SKM-1 treated with dmso at 0.1 percent for 144 hours (cell line): ENCODE measurements at regions not wholly inside any gene's neighbourhood (a gene's known extent, or its start where the extent isn't known, plus 50 kb on each side); places are given as distances from the start of the nearest gene placed in this dataset.
"Not testable (repeated sequence)": the region's sequence is repeated elsewhere in the genome, so short reads cannot be mapped to it uniquely, and the experiment has no call there.

Experiments used
- DNase-seq: peaks from one replicate; lab custom pipeline; 2025; ENCODE audit not compliant: unreplicated experiment; lab: John Stamatoyannopoulos, UW

DNA sequence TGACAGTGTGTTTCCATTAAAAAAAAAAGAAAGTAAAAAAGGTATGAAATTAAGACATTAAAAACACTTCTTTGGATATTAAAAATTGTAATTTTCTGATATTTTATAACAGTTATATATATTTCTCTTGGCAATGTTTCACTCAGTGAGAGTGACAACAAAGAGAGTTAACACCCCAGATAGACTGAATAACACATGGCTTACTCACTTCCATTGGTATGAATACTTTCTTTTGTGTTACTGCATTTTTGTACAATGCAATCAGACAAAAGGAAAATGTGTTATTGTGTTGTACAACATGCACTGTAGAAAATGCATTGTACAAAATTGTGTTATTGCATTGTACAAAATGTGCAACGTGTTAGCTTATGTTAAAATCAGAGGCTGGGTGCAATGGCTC, 676.6 kb upstream of the AMELY start:
- not testable (repeated sequence) for DNase-seq

DNA sequence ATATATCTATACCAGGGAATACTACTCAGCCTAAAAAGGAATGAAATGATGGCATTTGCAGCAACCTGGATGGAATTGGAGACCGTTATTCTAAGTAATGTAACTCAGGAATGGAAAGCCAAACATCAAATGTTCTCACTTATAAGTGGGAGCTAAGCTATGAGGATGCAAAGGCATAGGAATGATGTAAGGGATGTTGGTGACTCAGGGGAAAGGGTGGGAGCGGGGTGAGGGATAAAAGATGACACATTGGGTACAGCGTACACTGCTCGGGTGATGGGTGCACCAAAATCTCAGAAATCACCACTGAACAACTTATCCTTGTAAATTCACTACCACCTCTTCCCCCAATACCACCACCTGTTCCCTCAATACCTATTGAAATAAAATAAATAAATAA, 651.0 kb upstream of the AMELY start:
- DNase-seq, result no peak

DNA sequence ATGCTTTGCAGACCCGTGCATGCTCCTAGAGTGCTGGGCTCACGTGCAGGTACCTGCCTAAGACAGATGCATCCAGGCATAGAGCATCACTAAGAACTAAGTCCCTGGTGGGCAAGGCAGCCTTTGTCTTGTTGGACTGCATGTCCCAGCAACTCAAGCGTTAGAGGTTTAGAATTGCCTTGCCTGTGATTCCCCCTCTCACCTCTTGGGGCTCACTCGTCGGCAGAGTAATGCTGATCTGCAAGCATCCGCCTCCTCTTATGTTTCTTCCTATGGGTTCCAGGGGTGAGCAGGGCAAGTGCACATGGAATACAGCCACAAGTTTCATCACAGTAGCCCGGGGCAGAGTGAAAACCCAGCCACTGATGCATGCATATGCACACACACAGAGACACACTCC, 646.1 kb upstream of the AMELY start:
- DNase-seq, result no peak

DNA sequence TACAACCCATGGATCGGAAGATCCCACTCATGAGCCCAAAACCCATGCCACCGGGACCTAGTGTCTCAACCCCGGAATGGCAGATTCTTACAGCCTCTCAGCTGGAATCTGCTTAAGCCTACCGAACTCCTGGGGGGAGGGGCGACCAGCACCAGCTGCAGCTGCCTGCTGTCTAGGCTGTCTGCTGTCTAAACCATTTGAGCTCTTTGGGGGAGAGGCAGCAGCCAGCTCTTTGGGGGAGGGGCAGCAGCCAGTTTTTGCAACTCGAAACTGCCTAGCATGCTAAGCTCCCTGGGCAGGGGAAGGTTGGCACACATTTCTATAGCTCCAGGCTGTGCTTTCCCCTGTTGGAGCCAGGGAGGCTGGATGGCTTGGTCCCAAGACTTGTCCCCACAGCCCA, 643.5 kb upstream of the AMELY start:
- DNase-seq, result no peak

DNA sequence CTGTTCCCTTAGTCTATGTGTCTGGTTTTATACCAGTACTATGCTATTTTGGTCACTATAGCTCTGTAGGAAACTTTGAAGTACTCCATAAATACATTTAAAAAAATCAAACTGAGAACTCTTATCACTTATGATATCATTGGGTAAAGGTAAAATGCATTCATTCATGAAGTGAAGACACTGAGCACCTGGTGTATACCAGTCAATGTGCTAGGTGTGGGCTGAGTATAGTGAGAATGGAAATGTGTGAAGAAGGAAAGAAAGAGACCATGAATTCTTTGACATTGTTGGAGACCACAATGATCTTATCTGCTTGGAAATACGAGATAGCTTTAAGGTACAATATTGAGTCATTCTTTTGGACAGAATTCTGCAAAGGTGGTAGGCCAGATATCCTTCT, 633.5 kb upstream of the AMELY start:
- no peak for DNase-seq

DNA sequence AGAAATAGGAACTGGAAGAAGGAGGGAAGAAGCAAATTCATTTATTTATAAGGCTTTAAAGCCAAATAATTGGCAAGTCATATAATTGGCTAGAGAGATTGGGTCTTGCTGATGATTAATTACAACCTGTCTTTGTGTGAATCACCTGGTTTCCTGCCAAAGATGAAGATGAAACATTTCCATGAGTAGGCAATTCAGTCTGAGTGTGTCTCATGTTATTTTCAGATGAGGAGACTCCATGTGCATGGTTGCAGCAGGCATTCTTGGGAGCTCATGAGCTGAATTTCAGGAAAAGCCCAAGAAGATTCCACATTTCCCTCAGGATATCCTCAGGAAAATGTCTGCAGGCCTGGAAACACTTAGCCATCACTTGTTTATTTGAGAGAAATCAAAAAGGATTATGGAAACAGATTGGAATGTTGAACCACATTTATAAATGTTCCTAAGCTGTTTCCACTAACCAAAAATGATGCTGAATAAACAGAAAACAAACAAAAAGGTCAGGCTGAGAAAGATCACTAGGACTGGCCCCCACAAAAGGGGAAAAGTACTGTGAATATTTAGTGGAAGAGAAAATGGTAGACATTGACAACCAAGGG, 632.7 kb upstream of the AMELY start:
- DNase-seq, result no peak

DNA sequence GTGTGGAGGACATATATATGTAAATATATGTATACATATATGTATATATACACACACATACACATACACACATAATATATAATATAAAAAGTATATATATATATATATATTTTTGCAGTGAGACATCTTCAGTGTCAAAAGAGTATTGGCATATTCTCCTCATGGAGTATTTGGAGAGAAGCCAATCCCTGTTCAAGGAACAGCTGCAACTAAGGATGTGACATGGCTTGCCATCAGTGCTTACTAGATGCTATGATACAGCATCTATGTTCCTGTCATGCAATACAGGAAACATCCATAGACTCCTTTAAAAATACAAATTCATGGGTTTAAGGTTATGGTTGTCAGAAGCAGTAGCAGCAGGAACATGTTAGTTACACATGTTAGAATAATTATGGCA, 632.0 kb upstream of the AMELY start:
- no peak for DNase-seq

DNA sequence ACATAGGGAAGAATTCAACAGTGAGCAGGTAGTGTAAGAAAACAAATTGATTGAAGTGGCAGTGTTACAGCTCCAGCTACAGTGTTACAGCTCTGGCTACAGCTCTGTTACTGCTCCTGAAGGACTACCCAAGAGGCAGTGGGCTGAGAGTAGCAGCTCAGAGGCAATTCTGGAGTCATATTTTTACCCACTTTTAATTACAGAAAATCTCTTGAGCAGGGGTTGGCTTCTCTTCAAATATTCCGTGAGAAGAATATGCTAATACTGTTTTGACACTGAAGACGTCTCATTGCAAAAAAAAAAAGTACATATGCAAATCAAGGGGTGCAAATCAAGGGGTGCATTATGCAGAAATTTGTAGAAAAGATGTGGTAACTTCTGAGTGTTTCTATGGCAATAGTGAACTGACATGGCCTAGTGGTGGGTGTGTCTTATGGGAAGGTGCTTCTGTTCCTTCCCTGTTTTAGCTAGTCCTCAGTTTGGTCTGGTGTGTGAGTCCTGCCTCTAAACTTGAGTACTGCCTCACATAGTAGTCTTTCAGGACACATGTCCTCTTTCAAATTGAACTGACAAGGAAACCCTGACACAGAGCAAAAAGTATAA, 630.8 kb upstream of the AMELY start:
- DNase-seq, result no peak

DNA sequence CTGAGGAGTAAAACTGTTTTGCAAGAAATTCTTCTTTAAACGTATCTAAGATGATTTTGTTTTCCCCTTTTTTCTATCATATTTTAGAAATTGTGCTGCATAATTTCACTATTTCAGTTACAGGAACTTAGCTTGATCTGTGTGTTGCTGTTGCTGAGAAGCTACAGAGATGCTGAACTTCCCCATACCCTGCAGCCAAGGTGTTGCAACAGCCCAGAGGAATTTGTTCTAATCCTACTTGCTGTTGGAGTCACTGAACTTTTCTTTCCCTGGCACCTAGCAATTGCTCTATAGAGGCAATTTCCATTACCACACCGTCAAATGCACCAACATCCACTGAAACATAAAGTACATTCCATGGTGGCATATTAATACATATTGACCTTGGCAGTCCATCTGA, 617.8 kb upstream of the AMELY start:
- peak; percentile 21 for DNase-seq

DNA sequence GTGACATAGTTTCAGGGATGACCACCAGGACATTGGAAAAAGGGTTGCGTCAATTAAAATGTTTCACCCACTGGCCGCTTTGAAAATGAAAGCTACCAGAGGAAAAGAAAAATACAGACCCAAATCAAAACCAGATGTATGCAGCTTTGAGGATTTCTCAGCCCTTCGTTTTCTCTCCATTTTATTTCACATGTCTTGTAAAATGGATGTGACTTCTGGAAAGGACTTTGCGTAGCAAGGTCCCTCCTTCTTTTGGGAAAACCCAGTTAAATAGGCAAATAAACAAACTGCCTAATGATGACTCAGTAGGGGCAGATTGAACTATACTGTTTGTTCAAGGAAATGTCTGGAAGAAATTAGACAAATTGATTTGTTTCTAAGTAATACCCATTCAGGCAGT, 616.0 kb upstream of the AMELY start:
- DNase-seq, result not testable (repeated sequence)

DNA sequence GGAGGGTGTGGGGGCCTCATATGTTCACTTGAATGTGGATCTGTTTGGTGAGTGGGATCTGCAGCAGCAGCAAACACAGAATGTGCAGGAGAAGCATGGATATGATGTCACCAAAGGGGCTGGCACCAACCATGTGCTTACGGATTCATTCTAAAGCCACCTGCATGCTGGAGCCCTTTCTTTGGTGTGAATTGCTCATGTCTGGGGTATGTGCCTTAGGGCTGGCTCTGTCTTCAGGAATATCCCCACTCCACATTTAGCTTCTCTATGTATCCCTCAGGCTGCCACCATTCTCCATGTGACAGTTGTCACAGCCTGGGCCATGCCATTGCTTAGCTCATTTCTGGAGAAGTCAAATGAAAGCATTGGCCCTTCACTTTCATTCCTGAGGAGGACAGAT, 606.8 kb upstream of the AMELY start:
- no peak for DNase-seq

DNA sequence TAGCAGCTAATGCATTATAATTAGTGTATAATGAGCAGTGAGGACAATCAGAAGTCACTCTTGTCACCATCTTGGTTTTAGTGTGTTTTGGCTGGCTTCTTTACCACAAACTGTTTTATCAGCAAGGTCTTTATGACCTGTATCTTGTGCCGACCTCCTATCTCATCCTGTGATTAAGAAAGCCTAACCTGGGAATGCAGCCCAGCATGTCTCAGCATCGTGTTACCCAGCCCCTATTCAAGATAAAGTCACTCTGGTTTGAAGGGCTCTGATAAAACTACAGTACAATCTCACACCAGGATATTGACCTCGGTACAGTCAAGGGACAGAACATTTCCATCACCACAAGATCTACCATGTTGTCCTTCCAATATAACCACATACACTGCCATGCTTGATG, 604.7 kb upstream of the AMELY start:
- DNase-seq, result no peak

DNA sequence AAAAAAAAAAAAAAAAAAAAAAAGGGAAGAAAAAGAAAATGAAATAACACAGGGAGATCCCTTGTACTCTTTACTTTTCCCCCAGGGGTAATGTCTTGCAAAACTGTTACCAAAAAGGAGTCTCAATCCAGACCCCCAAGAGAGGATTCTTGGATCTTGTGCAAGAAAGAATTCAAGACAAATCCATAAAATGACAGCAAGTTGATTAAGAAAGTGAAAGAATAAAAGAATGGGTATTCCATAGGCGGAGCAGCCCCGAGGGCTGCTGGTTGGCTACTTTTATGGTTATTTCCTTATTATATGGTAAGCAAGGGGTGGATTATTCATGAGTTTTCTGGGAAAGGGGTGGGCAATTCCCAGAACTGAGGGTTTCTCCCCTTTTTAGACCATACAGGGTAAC, 604.3 kb upstream of the AMELY start:
- no peak for DNase-seq

DNA sequence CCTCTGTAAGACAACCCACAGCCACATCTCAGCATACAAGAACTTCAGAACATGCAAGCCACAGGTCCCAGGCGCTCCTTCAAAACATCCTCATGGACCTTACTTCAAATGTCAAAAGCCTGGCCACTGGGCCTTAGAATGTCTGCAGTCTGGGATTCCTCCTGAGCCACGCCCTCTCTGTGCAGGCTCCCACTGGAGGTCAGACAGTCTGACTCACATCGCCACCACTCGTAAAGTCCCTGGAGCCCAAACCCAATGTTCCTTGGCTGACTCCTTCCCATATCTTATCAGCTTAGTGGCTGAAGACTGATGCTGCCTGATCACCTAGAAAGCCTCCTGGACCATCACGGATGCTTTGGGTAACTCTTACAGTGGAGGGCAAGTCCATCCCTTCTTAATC, 591.3 kb upstream of the AMELY start:
- no peak for DNase-seq

DNA sequence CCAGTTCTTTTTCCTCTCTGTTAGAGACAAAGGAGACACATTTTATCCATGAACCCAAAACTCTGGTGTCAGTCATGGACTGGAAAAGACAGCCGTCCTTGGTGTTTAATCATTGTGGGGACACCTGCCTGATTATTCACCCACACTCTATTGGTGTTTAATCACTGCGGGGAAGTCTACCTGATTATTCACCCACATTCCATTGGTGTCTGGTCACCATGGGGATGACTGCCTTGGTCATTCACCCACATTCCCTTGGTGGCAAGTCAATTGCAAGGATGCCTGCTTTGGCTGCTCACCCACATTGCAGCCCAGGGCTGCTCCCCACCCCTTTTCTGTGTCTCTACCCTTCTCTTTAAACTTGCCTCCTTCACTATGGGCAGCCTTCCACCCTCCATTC, 589.7 kb upstream of the AMELY start:
- DNase-seq, result no peak

DNA sequence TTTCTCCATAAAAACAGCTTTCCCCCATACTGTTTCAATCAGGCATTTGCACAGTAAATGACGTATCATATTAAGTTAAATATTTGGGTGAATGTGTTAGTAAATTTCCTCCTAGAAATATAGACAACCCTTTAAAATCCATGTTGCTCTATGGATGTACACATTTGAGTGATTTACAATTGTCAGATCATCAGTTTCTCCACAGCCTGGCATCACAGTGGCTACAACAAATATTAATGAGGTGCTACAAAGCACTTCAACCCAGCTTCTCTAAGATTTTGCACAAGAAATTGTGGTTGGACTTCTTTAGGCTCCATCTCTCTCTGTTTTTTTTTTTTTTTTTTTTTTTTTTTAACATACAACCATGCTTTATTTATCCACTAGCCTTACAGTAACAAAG, 584.4 kb upstream of the AMELY start:
- DNase-seq, result no peak

DNA sequence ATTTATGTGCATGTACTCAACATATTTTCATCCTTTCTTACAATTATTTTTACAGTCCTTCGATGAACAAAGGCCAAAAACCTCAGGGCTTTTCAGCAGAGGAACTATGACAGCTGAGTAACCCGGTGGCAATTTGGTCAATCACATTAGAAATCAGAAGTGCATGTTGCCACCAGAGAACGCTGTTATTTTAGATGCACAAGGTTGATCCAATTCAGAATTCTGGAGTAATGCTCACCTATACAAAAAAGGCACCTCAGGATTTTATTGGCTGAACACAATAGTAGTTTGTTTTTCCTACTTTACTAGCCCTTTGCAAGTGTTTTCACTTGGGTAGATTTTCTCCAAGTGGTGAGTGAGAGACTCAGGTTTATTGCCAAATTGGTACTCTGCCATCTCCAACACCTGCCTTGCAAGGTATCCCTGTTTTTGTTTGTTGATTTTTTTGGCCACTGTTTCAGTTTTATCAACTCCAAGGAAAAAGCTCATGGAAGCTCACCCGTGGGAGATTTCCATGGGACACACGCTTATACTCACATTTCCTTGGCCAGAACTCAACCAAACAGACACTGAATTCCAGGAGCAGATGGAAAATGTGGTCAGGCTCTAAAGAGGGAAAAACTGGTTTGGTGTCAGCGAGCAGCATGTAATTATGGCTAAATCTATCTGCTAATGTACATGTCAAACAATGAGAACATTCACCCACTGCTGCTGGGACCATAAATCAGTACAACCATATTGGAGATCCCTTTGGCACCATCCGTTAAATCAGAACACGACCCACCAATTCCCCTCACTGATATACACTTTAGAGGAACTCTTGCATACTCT, 573.1 kb upstream of the AMELY start:
- not testable (repeated sequence) for DNase-seq

DNA sequence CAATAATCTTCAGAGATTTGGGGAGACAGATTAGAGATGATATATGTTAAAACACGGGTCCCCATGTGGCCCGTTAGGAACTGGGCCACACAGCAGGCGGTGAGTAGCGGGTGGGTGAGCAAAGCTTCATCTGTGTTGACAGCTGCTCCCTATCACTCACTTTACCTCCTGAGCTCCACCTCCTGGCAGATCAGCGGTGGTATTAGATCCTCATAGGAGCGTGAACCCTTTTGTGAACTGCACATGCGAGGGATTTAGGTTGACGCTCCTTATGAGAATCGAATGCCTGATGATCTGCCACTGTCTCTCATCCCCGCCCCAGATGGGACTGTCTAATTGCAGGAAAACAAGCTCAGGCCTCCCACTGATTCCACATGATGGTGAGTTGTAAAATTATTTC, 560.4 kb upstream of the AMELY start:
- no peak for DNase-seq

DNA sequence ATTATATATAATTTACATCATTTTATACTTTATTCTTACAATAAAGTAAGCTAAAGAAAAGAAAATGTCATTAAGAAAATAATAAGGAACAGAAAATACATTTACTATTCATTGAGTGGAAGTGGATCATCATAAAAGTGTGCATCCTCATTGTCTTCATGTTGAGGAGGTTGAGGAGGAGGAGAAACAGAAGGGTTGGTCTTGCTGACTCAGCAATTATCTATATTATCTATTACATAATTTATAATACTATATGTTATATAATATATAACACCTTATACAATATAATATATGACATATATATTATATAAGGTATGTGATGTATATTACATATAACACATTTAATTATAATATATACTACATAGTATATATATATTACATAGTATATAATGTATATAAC, 558.5 kb upstream of the AMELY start:
- DNase-seq, result no peak

DNA sequence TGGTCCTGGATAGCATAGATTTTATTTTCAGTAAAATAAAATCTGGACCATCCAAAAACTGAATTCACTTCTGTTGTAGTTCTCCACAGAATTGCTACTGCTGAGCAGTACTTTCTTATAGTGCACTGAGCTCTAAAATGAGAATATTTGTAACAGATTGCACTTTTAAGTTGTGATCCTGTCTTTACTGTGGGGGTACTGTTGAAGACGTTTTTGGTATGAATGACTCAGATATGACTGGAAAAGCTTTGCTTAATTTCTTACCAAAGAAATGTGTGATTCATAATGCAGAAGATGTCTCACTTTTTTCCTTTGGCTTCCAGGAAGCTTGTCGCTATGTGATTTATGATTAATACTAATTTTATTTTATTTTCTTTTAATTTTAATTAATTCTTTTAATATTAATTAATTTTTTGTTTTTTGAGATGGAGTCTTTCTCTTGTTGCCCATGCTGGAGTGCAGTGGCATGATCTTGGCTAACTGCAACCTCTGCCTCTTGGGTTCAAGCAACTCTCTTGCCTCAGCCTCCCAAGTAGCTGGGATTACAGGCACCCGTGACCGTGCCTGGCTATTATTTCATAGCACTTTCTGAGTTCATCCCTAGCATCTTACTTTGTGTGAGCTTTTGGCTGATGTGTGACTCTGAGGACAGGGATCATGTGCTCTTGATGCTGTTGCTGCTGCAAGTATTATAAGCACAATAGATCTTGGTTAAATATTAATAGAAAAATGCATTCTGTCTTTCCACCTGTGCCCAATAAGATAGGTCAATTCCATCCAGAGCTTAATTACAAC, 557.6 kb upstream of the AMELY start:
- no peak for DNase-seq

DNA sequence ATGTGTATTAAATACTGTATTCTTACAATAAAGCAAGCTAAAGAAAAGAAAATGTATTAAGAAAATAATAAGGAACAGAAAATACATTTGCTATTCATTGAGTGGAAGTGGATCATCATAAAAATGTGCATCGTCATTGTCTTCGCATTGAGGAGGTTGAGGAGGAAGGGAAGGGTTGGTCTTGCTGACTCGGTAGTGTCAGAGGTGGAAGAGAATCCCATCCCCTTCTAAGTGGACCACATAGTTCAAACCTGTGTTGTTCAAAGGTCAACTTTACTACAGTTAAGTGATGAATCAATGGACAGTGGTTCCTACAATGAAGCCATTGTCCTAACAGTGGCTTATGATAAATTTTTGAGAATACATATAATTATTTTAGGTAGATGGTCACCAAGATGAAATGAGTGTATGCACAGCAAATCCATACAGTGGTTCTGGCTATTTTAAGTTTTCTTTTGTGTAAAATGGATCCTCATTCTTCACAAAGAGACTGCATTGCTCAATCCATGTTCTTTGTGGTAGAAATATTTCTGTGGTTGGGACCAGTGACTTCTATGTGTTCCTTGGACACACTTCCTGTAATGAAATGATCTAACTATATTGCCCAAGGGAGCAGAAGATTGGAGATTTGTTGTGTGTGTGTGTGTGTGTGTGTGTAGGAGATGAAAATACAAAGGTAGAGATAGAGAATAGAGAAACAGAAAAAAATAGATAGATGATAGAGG, 556.4 kb upstream of the AMELY start:
- DNase-seq, result peak; percentile 22
